Fibroblast of pulmonary artery (primary cell): ENCODE measurements at regions not wholly inside any gene's neighbourhood (a gene's known extent, or its start where the extent isn't known, plus 50 kb on each side); places are given as distances from the start of the nearest gene placed in this dataset.

ENCODE experiments used
- DNase-seq: peaks from one replicate; pipeline ENCODE4 v3.0.0-alpha.2; 2010; ENCODE audit warnings: low read depth
- H3K4me3 ChIP-seq: replicated peaks from 2 replicates; pipeline ENCODE4 v1.5.1; 2011; ENCODE audit warnings: low read depth, mild to moderate bottlenecking, control low read depth, low read length, moderate library complexity
- TF ChIP-seq, protein P1 (sequence below): IDR thresholded peaks from 2 replicates; pipeline ENCODE4 v1.5.1; 2011; ENCODE audit warnings: mild to moderate bottlenecking, control low read depth, low read length, inconsistent platforms; ENCODE audit errors: missing control alignments

DNA sequence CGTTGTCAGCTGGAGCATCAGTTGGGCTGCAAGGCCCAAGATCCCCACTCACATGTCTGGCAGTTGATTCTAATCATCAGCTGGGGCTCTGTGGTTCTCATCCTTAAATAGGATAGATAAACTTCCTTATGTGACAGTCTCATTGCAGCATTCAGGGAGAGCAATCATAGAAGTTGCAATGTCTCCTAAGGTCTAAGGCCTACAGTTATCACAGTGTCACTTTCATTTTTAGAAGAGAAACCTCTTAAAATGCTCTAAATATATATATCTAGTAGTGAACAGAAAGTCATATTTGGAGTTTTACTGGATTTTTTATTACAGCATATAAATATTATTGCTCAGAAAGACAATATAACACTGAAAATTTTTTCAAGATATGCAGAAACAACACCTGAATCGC is 226.0 kb upstream of the PPP1R2C start:
- TF ChIP-seq, protein P1, sequence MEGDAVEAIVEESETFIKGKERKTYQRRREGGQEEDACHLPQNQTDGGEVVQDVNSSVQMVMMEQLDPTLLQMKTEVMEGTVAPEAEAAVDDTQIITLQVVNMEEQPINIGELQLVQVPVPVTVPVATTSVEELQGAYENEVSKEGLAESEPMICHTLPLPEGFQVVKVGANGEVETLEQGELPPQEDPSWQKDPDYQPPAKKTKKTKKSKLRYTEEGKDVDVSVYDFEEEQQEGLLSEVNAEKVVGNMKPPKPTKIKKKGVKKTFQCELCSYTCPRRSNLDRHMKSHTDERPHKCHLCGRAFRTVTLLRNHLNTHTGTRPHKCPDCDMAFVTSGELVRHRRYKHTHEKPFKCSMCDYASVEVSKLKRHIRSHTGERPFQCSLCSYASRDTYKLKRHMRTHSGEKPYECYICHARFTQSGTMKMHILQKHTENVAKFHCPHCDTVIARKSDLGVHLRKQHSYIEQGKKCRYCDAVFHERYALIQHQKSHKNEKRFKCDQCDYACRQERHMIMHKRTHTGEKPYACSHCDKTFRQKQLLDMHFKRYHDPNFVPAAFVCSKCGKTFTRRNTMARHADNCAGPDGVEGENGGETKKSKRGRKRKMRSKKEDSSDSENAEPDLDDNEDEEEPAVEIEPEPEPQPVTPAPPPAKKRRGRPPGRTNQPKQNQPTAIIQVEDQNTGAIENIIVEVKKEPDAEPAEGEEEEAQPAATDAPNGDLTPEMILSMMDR = no peak
- no peak overlapping the region for H3K4me3 ChIP-seq
- no peak for DNase-seq

DNA sequence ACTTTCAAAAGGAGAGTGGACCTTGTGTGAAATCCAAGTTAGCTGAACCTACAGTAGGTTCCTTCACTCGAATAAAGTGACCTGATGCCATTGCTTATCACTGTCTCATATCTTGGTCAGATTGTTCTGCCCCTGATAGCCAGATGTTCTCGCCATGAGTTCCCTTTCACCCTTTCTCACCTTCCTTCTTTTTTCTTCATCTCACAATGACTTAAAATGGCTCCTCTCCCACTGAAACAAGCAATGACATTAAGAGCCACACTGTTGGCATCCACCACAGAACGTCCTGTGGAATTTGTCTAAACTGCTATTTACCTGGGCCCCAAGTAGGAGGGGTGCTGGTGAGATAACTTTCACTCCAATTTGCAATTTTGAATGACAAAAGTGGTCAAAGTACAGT is 227.6 kb upstream of the PPP1R2C start:
- no peak overlapping the region for H3K4me3 ChIP-seq
- TF ChIP-seq, protein P1 = no peak
- no peak for DNase-seq

DNA sequence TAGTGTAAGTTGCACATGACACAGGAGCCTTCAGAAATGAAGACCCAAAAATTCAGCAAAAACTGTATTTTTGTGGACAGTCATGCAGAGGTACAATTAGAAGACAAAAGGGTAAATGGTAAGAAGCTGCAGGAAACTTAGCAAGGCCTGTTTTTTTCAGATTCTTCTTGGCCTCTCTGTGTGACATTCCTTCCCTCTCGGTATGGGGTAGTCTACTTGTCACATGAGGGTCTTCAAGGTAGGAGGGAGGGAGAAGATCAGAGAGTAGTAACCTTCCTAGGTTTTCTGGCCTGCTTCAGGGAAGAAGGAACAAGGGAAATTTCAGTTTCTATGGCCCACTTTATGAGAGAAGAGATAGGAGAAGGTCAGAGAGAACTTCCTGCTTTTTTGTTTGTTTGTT is 230.4 kb upstream of the PPP1R2C start:
- DNase-seq = no peak
- TF ChIP-seq, protein P1 = no peak
- no peak overlapping the region for H3K4me3 ChIP-seq

DNA sequence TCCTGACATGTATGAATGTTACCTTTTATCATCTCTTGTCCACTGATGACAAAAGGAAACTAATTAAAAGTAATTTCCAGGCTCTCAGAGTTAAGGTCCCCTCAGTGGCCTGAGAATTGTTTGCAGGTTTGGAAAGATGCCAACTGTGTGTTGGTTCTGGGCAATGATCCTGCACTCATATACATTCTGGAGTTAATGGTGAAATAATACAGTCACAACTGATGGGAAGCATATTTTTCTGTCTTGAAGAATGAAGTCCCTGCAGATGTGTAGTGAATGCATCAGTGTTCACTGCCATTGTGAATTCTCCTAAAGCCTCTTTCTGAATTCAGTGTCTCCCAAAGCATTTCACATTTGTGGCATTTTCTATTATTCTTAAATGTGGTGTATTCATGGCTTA is 238.1 kb upstream of the PPP1R2C start:
- no peak for DNase-seq
- TF ChIP-seq, protein P1 = no peak
- no peak overlapping the region for H3K4me3 ChIP-seq

DNA sequence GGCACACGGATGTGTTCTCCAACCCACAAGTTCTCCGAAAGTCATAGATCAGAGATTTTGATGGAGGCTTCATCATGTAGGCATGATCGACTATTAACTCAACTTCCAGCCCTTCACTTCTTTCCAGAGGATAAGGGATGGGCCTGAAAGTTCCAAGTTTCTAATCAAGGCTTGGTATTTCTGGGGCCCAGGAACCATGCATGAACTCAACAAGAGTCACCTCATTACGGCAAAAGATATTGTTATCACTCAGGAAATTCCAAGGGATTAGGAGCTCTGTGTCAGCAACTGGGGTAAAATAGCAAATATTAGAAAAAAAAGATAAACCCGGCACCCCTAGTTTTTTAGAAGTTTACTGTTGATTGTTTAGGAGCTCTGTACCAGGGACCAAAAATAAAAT is 240.1 kb upstream of the PPP1R2C start:
- TF ChIP-seq, protein P1 = no peak
- no peak for DNase-seq
- H3K4me3 ChIP-seq = no peak overlapping the region

DNA sequence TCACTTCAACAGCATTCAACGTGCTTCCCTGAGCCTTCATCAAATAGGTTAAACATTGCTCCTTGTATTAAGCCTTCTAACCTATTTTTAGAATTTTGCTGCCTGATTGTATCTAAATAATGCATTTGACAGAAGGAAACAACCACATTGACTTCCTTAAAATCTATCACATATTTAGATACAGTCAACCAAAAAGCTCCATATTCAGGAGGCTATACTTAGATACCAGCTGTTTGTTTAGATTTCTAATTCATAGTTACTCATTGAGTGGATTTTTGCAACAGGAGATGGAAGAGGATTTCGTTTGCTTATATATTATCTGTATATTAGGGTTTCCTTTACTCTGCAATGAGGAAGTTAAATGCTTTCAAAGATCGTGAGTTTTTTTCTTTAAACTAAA is 241.1 kb upstream of the PPP1R2C start:
- no peak for DNase-seq
- TF ChIP-seq, protein P1 = no peak
- H3K4me3 ChIP-seq = no peak overlapping the region

DNA sequence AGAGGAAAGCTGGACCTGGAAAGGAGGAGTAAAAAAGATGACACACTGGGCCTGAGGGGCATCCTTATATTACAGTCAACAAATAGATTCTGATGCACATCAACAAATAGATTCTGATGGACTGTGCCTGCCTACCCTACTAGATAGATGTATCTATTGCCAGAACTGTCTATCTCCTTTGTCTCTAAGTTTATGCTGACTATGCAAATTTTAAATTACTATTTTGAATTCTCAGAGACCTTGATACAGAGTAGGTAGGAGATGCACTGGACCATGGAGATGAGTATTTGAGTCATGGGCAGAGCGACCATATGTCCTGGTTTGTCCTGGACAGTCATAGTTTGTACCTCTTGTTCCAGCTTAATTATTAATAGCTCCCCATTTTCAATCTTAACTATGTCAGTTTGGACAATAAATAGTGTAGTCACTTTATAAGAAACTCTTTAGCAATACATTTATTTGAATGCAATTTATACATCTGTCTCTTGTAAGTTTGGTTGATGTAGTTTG is 247.9 kb upstream of the PPP1R2C start:
- TF ChIP-seq, protein P1 = no peak
- no peak for DNase-seq
- no peak overlapping the region for H3K4me3 ChIP-seq
